IMR-90 (cell line): ENCODE measurements at regions not wholly inside any gene's neighbourhood (a gene's known extent, or its start where the extent isn't known, plus 50 kb on each side); places are given as distances from the start of the nearest gene placed in this dataset.

Source experiments
- ATAC-seq: fragments of 200-7000 bp; cut with Tn5 transposase; 2 replicates; pipeline ENCODE4 v1.9.1; 2020; ENCODE audit warnings: low read depth, mild to moderate bottlenecking, moderate library complexity
- BruUV-seq: library from RNA; stranded (reverse); fragments of 400-500 nt; replicated peaks from 2 replicates; lab custom pipeline; 2021; lab: Mats Ljungman, UMichigan
- CTCF ChIA-PET: fragments of 300-600 bp; formaldehyde crosslinking; extraction: SDS; loops from one replicate; lab custom pipeline; 2021; ENCODE audit warnings: antibody characterized with exemption; lab: Yijun Ruan, JAX
- POLR2A ChIA-PET: fragments of 300-600 bp; sonication (Branson Sonifier 250); formaldehyde crosslinking; loops from one replicate; lab custom pipeline; 2022; ENCODE audit warnings: antibody characterized with exemption; ENCODE audit not compliant: unreplicated experiment; lab: Charles Lee
- DNase-seq: peaks from one replicate; pipeline ENCODE4 v3.0.0; 2013
- H2AFZ ChIP-seq: replicated peaks from 2 replicates; pipeline ENCODE3; 2013; ENCODE audit warnings: low read length, mild to moderate bottlenecking; ENCODE audit not compliant: poor library complexity
- H2AK5ac ChIP-seq: 2 replicates; pipeline ENCODE4 v1.6.1; 2013; ENCODE audit warnings: low read depth, low read length, inconsistent platforms
- H2AK9ac ChIP-seq: replicated peaks from 2 replicates; pipeline ENCODE3; 2013; ENCODE audit warnings: mild to moderate bottlenecking, low read depth, low read length, moderate library complexity; ENCODE audit not compliant: poor library complexity
- H2BK120ac ChIP-seq: 2 replicates; pipeline ENCODE4 v1.6.1; 2013; ENCODE audit warnings: low read depth, low read length, inconsistent platforms
- H2BK15ac ChIP-seq: 3 replicates; pipeline ENCODE4 v1.6.1; 2013; ENCODE audit warnings: low read depth, low read length, inconsistent platforms
- H2BK20ac ChIP-seq: 2 replicates; pipeline ENCODE4 v1.6.1; 2013; ENCODE audit warnings: low read depth, mild to moderate bottlenecking, inconsistent platforms, low read length, moderate library complexity
- H2BK5ac ChIP-seq: 2 replicates; pipeline ENCODE4 v1.6.1; 2013; ENCODE audit warnings: mild to moderate bottlenecking, low read depth, low read length, inconsistent platforms; ENCODE audit not compliant: poor library complexity, severe bottlenecking
- H3K14ac ChIP-seq: replicated peaks from 2 replicates; pipeline ENCODE4 v1.6.1; 2013; ENCODE audit warnings: low read depth, low read length, inconsistent platforms
- H3K18ac ChIP-seq: 2 replicates; pipeline ENCODE4 v1.6.1; 2013; ENCODE audit warnings: low read depth, low read length, control low read depth
- H3K23ac ChIP-seq: 2 replicates; pipeline ENCODE4 v1.6.1; 2013; ENCODE audit warnings: low read depth, low read length, inconsistent platforms
- H3K27ac ChIP-seq: 2 replicates; pipeline ENCODE4 v1.5.1; 2013; ENCODE audit warnings: mild to moderate bottlenecking, control low read depth, low read length; ENCODE audit not compliant: insufficient read depth
- H3K27me3 ChIP-seq: 2 replicates; pipeline ENCODE4 v1.6.1; 2013; ENCODE audit warnings: low read length; ENCODE audit not compliant: control insufficient read depth, insufficient read depth
- H3K36me3 ChIP-seq: 2 replicates; pipeline ENCODE4 v1.6.1; 2013; ENCODE audit warnings: low read length, mixed read lengths; ENCODE audit not compliant: control insufficient read depth, insufficient read depth
- H3K4ac ChIP-seq: 2 replicates; pipeline ENCODE4 v1.6.1; 2013; ENCODE audit warnings: low read depth, low read length, inconsistent platforms
- H3K4me1 ChIP-seq: 2 replicates; pipeline ENCODE4 v1.6.1; 2013; ENCODE audit warnings: low read length, mixed read lengths; ENCODE audit not compliant: control insufficient read depth, insufficient read depth
- H3K4me2 ChIP-seq: 2 replicates; pipeline ENCODE4 v1.6.1; 2013; ENCODE audit warnings: low read depth, mild to moderate bottlenecking, control low read depth, low read length, moderate library complexity
- H3K4me3 ChIP-seq: 2 replicates; pipeline ENCODE4 v1.5.1; 2013; ENCODE audit warnings: low read depth, mild to moderate bottlenecking, control low read depth, low read length, moderate library complexity; ENCODE audit not compliant: insufficient read depth
- H3K56ac ChIP-seq: 2 replicates; pipeline ENCODE4 v1.6.1; 2013; ENCODE audit warnings: low read length, inconsistent platforms; ENCODE audit not compliant: insufficient read depth; ENCODE audit errors: extremely low read depth
- H3K79me1 ChIP-seq, 2 experiments: 2 replicates each; pipeline ENCODE4 v1.6.1; 2013; ENCODE audit warnings: low read length in 2 of 2, inconsistent platforms in 1 of 2, low read depth in 1 of 2
- H3K9ac ChIP-seq: 2 replicates; pipeline ENCODE4 v1.6.1; 2013; ENCODE audit warnings: low read depth, low read length, control low read depth
- H3K9me1 ChIP-seq: 2 replicates; pipeline ENCODE4 v1.6.1; 2013; ENCODE audit warnings: low read length, inconsistent platforms; ENCODE audit not compliant: insufficient read depth
- H3K9me3 ChIP-seq: 2 replicates; pipeline ENCODE4 v1.6.1; 2013; ENCODE audit warnings: low read length; ENCODE audit not compliant: control insufficient read depth, insufficient read depth
- H4K20me1 ChIP-seq: 2 replicates; pipeline ENCODE4 v1.6.1; 2013; ENCODE audit warnings: low read length, inconsistent platforms; ENCODE audit not compliant: insufficient read depth
- H4K5ac ChIP-seq: 2 replicates; pipeline ENCODE4 v1.6.1; 2013; ENCODE audit warnings: mild to moderate bottlenecking, low read depth, low read length, control low read depth
- H4K8ac ChIP-seq, 2 experiments: 2 replicates each; pipeline ENCODE4 v1.6.1; 2013; ENCODE audit warnings: low read depth in 2 of 2, low read length in 2 of 2, control low read depth in 1 of 2, inconsistent platforms in 1 of 2
- H4K91ac ChIP-seq: 2 replicates; pipeline ENCODE4 v1.6.1; 2013; ENCODE audit warnings: low read depth, low read length, inconsistent platforms; ENCODE audit not compliant: insufficient read depth
- BHLHE40 ChIP-seq: fragments of 150-350 bp; IDR thresholded peaks from 2 replicates; pipeline ENCODE4 v1.6.1; 2016; ENCODE audit warnings: mild to moderate bottlenecking, low read depth, low read length
- CEBPB ChIP-seq: IDR thresholded peaks from 2 replicates; pipeline ENCODE4 v1.6.1; 2012; ENCODE audit warnings: low read depth, low read length, improper control_type of control experiment
- CHD1 ChIP-seq: IDR thresholded peaks from 2 replicates; pipeline ENCODE4 v1.6.1; 2012; ENCODE audit warnings: low read depth, low read length, improper control_type of control experiment
- ELK1 ChIP-seq: fragments of 150-350 bp; IDR thresholded peaks from 2 replicates; pipeline ENCODE4 v1.6.1; 2016; ENCODE audit warnings: low read depth, mild to moderate bottlenecking, low read length, moderate library complexity, borderline replicate concordance
- FOS ChIP-seq: fragments of 150-350 bp; IDR thresholded peaks from 2 replicates; pipeline ENCODE4 v1.6.1; 2016; ENCODE audit warnings: low read depth, low read length
- MAFK ChIP-seq: IDR thresholded peaks from 2 replicates; pipeline ENCODE4 v1.6.1; 2012; ENCODE audit warnings: low read depth, low read length, improper control_type of control experiment
- MAZ ChIP-seq: IDR thresholded peaks from 2 replicates; pipeline ENCODE4 v1.6.1; 2012; ENCODE audit warnings: low read depth, mild to moderate bottlenecking, low read length, improper control_type of control experiment, moderate library complexity, borderline replicate concordance
- MXI1 ChIP-seq: IDR thresholded peaks from 2 replicates; pipeline ENCODE4 v1.6.1; 2012; ENCODE audit warnings: low read depth, mild to moderate bottlenecking, low read length, moderate library complexity, borderline replicate concordance
- NFE2L2 ChIP-seq: fragments of 150-350 bp; IDR thresholded peaks from 2 replicates; pipeline ENCODE4 v1.6.1; 2016; ENCODE audit warnings: low read depth, mild to moderate bottlenecking, low read length
- POLR2A ChIP-seq: IDR thresholded peaks from 2 replicates; pipeline ENCODE4 v1.6.1; 2012; ENCODE audit warnings: mild to moderate bottlenecking, low read depth, low read length
- RAD21 ChIP-seq: IDR thresholded peaks from 2 replicates; pipeline ENCODE4 v1.6.1; 2012; ENCODE audit warnings: low read length, improper control_type of control experiment
- RCOR1 ChIP-seq: IDR thresholded peaks from 2 replicates; pipeline ENCODE4 v1.6.1; 2012; ENCODE audit warnings: mild to moderate bottlenecking, low read length, improper control_type of control experiment; ENCODE audit not compliant: insufficient replicate concordance
- RFX5 ChIP-seq: IDR thresholded peaks from 2 replicates; pipeline ENCODE4 v1.8.0; 2012; ENCODE audit warnings: low read depth, mild to moderate bottlenecking, low read length, moderate library complexity
- SMC3 ChIP-seq: fragments of 150-350 bp; IDR thresholded peaks from 2 replicates; pipeline ENCODE4 v1.6.1; 2016; ENCODE audit warnings: low read depth, mild to moderate bottlenecking, antibody characterized with exemption, low read length, moderate library complexity
- WGBS, 2 experiments: methylation state at CpG; one replicate each; pipeline versions ENCODE4 v1.1.5 to v1.1.7; 2013; ENCODE audit warnings: missing lambda C conversion rate in 2 of 2; ENCODE audit not compliant: insufficient read length in 1 of 2; ENCODE audit errors: extremely low coverage in 2 of 2; 5-methylcytosine and 5-hydroxymethylcytosine counted together
- dilution Hi-C: fragments of 300-500 bp; cut with HindIII; formaldehyde crosslinking; loops from one replicate; pipeline ENCODE4 v1.14.3; 2018; ENCODE audit warnings: low sequenced_read_pairs; ENCODE audit not compliant: unreplicated experiment
- in situ Hi-C: fragments of 300-500 bp; cut with MboI; formaldehyde crosslinking; loops from 3 replicates; pipeline ENCODE4 v1.14.3; 2019; ENCODE audit warnings: low sequenced_read_pairs, inconsistent platforms, mixed read lengths
- intact Hi-C: fragments of 100-400 bp; cut with micrococcal nuclease; formaldehyde crosslinking; loops from 2 replicates; pipeline ENCODE4 v1.10.0; 2022
- TF ChIP-seq, protein P1 (sequence below): fragments of 150-350 bp; IDR thresholded peaks from 2 replicates; pipeline ENCODE4 v1.6.1; 2017; ENCODE audit warnings: mild to moderate bottlenecking, antibody characterized with exemption, low read length, low read depth
- TF ChIP-seq, protein P2 (sequence below): conservative IDR thresholded peaks from 2 replicates; pipeline ENCODE4 v1.5.1; 2012; ENCODE audit warnings: mild to moderate bottlenecking, low read depth, low read length, improper control_type of control experiment

GRCh38 chr4:58451707-58452106, 1341.5 kb upstream of the IGFBP7 start:
- Histone ChIP-seq H2AK9ac (no peak overlapping the region), H2AK5ac (no peak overlapping the region), H3K79me1 (no peaks in the 10 kb centered on the region), H2BK5ac (no peak overlapping the region), H2BK120ac (no peak overlapping the region), H4K8ac (no peak overlapping the region), H3K36me3 (no peaks in the 10 kb centered on the region), H3K14ac (no peak overlapping the region), H2BK15ac (no peak overlapping the region), H3K27ac (no peak overlapping the region), H2BK20ac (no peak overlapping the region), H4K91ac (no peak overlapping the region), H3K4me1 (no peaks in the 10 kb centered on the region), H3K56ac (no peak overlapping the region), H3K23ac (no peak overlapping the region), H3K9me1 (no peaks in the 10 kb centered on the region), H3K27me3 (no peaks in the 10 kb centered on the region), H3K18ac (no peak overlapping the region), H3K9ac (no peak overlapping the region), H3K4me3 (no peak overlapping the region), H2AFZ (no peak overlapping the region), H4K20me1 (no peaks in the 10 kb centered on the region), H3K4ac (no peak overlapping the region), H3K9me3 (peaks cover 6% of the 10 kb centered on the region), H4K5ac (no peak overlapping the region), H3K4me2 (no peak overlapping the region)
- intact Hi-C loops (no loop called here), in situ Hi-C loops (no loop called here), dilution Hi-C loops (no loop called here)
- CTCF ChIA-PET = no interaction called here
- TF ChIP-seq MXI1 = no peak
- TF ChIP-seq FOS = no peak
- TF ChIP-seq MAFK = no peak
- no peak for TF ChIP-seq BHLHE40
- no peak for TF ChIP-seq SMC3
- no peak for TF ChIP-seq POLR2A
- TF ChIP-seq ELK1 = no peak
- TF ChIP-seq, protein P1, sequence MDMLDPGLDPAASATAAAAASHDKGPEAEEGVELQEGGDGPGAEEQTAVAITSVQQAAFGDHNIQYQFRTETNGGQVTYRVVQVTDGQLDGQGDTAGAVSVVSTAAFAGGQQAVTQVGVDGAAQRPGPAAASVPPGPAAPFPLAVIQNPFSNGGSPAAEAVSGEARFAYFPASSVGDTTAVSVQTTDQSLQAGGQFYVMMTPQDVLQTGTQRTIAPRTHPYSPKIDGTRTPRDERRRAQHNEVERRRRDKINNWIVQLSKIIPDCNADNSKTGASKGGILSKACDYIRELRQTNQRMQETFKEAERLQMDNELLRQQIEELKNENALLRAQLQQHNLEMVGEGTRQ = no peak
- TF ChIP-seq RCOR1 = no peak
- TF ChIP-seq RFX5 = no peak
- TF ChIP-seq CHD1 = no peak
- TF ChIP-seq NFE2L2 = no peak
- no peak for TF ChIP-seq MAZ
- TF ChIP-seq, protein P2, sequence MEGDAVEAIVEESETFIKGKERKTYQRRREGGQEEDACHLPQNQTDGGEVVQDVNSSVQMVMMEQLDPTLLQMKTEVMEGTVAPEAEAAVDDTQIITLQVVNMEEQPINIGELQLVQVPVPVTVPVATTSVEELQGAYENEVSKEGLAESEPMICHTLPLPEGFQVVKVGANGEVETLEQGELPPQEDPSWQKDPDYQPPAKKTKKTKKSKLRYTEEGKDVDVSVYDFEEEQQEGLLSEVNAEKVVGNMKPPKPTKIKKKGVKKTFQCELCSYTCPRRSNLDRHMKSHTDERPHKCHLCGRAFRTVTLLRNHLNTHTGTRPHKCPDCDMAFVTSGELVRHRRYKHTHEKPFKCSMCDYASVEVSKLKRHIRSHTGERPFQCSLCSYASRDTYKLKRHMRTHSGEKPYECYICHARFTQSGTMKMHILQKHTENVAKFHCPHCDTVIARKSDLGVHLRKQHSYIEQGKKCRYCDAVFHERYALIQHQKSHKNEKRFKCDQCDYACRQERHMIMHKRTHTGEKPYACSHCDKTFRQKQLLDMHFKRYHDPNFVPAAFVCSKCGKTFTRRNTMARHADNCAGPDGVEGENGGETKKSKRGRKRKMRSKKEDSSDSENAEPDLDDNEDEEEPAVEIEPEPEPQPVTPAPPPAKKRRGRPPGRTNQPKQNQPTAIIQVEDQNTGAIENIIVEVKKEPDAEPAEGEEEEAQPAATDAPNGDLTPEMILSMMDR = no peak
- no peak for TF ChIP-seq RAD21
- no peak for TF ChIP-seq CEBPB
- ATAC-seq = no peak
- WGBS, 2 experiments = no CpG with 5 or more reads among the region's 2 CpGs
- DNase-seq = no peak
- BruUV-seq = no TSS peak
- POLR2A ChIA-PET = no interaction called here
